BLaER1 (cell line): ENCODE measurements at regions not wholly inside any gene's neighbourhood (a gene's known extent, or its start where the extent isn't known, plus 50 kb on each side); places are given as distances from the start of the nearest gene placed in this dataset.

Experiments
- H3K27ac ChIP-seq: shearing (Covaris generic); formaldehyde crosslinking; 2 replicates; pipeline ENCODE4 v1.8.1; 2022
- H3K27me3 ChIP-seq: shearing (Covaris generic); formaldehyde crosslinking; 2 replicates; pipeline ENCODE4 v1.8.1; 2022
- H3K36me3 ChIP-seq: shearing (Covaris generic); formaldehyde crosslinking; 2 replicates; pipeline ENCODE4 v1.8.1; 2022
- H3K4me1 ChIP-seq: shearing (Covaris generic); formaldehyde crosslinking; 2 replicates; pipeline ENCODE4 v1.8.1; 2022
- H3K4me2 ChIP-seq: shearing (Covaris generic); formaldehyde crosslinking; 2 replicates; pipeline ENCODE4 v1.8.1; 2022
- H3K4me3 ChIP-seq: shearing (Covaris generic); formaldehyde crosslinking; 2 replicates; pipeline ENCODE4 v1.8.1; 2022
- H3K9ac ChIP-seq: shearing (Covaris generic); formaldehyde crosslinking; 2 replicates; pipeline ENCODE4 v1.8.1; 2022
- H3K9me3 ChIP-seq: shearing (Covaris generic); formaldehyde crosslinking; 2 replicates; pipeline ENCODE4 v1.8.1; 2022
- H4K20me1 ChIP-seq: shearing (Covaris generic); formaldehyde crosslinking; 2 replicates; pipeline ENCODE4 v1.8.1; 2022
- Cebpa-rat ChIP-seq: shearing (Covaris generic); IDR thresholded peaks from 2 replicates; pipeline ENCODE4 v1.8.1; 2022

GRCh38 chr1:30414086-30414850 is 309.1 kb downstream of the MATN1 start:
- no peaks in the 10 kb centered on the region for H4K20me1 ChIP-seq
- no peaks in the 10 kb centered on the region for H3K9me3 ChIP-seq
- H3K9ac ChIP-seq, result no peak overlapping the region
- no peak overlapping the region for H3K4me3 ChIP-seq
- no peak overlapping the region for H3K27ac ChIP-seq
- no peaks in the 10 kb centered on the region for H3K36me3 ChIP-seq
- H3K27me3 ChIP-seq, result no peaks in the 10 kb centered on the region
- TF ChIP-seq Cebpa-rat, result no peak
- H3K4me2 ChIP-seq, result peak overlapping the region; percentile 78
- H3K4me1 ChIP-seq, result peaks cover 64% of the 10 kb centered on the region

GRCh38 chr1:30413606-30414005 is 309.8 kb downstream of the MATN1 start:
- H3K4me1 ChIP-seq, result peaks cover 71% of the 10 kb centered on the region
- H3K4me3 ChIP-seq, result no peak overlapping the region
- peak overlapping the region; percentile 40; the same call in 1 of the 2 replicates for H3K27ac ChIP-seq
- no peaks in the 10 kb centered on the region for H3K36me3 ChIP-seq
- H4K20me1 ChIP-seq, result no peaks in the 10 kb centered on the region
- peak overlapping the region; percentile 78 for H3K4me2 ChIP-seq
- H3K27me3 ChIP-seq, result no peaks in the 10 kb centered on the region
- TF ChIP-seq Cebpa-rat, result no peak
- H3K9me3 ChIP-seq, result no peaks in the 10 kb centered on the region
- H3K9ac ChIP-seq, result no peak overlapping the region

GRCh38 chr1:30413111-30413440 is 310.3 kb downstream of the MATN1 start:
- TF ChIP-seq Cebpa-rat, result no peak
- Histone ChIP-seq H3K27ac (peak overlapping the region; percentile 40; the same call in 1 of the 2 replicates), H3K9me3 (no peaks in the 10 kb centered on the region), H3K4me3 (no peak overlapping the region), H3K36me3 (no peaks in the 10 kb centered on the region), H3K27me3 (no peaks in the 10 kb centered on the region), H3K4me1 (peaks cover 75% of the 10 kb centered on the region), H3K4me2 (peak overlapping the region; percentile 78), H3K9ac (peak overlapping the region; percentile 18; the same call in 1 of the 2 replicates), H4K20me1 (no peaks in the 10 kb centered on the region)

GRCh38 chr1:30412241-30413110 is 310.9 kb downstream of the MATN1 start:
- Histone ChIP-seq H3K27me3 (no peaks in the 10 kb centered on the region), H3K4me2 (peak overlapping the region; percentile 78)
- no peak for TF ChIP-seq Cebpa-rat

GRCh38 chr1:30411206-30411605 is 312.2 kb downstream of the MATN1 start:
- H3K36me3 ChIP-seq, result no peaks in the 10 kb centered on the region
- peak overlapping the region; percentile 78 for H3K4me2 ChIP-seq
- H3K27ac ChIP-seq, result no peak overlapping the region
- no peaks in the 10 kb centered on the region for H3K9me3 ChIP-seq
- no peaks in the 10 kb centered on the region for H3K27me3 ChIP-seq
- no peak for TF ChIP-seq Cebpa-rat
- H3K9ac ChIP-seq, result no peak overlapping the region
- H4K20me1 ChIP-seq, result no peaks in the 10 kb centered on the region
- no peak overlapping the region for H3K4me3 ChIP-seq
- peaks cover 79% of the 10 kb centered on the region for H3K4me1 ChIP-seq

More at GRCh38 chr1:30412241-30413110, 310.9 kb downstream of the MATN1 start:
- Histone ChIP-seq H3K27ac (peak overlapping the region; percentile 40; the same call in 1 of the 2 replicates), H3K9me3 (no peaks in the 10 kb centered on the region), H3K4me1 (peaks cover 79% of the 10 kb centered on the region), H3K9ac (peak overlapping the region; percentile 18; the same call in 1 of the 2 replicates), H3K4me3 (no peak overlapping the region), H3K36me3 (no peaks in the 10 kb centered on the region), H4K20me1 (no peaks in the 10 kb centered on the region)

GRCh38 chr1:30410153-30410851 is 313.1 kb downstream of the MATN1 start:
- no peak overlapping the region for H3K27ac ChIP-seq
- H3K27me3 ChIP-seq, result no peaks in the 10 kb centered on the region
- peaks cover 75% of the 10 kb centered on the region for H3K4me1 ChIP-seq
- H3K36me3 ChIP-seq, result no peaks in the 10 kb centered on the region
- TF ChIP-seq Cebpa-rat, result no peak
- no peak overlapping the region for H3K4me3 ChIP-seq
- peak overlapping the region; percentile 78 for H3K4me2 ChIP-seq
- H3K9ac ChIP-seq, result no peak overlapping the region
- H3K9me3 ChIP-seq, result no peaks in the 10 kb centered on the region
- no peaks in the 10 kb centered on the region for H4K20me1 ChIP-seq

GRCh38 chr1:30409476-30410152 is 313.8 kb downstream of the MATN1 start:
- no peaks in the 10 kb centered on the region for H3K27me3 ChIP-seq
- TF ChIP-seq Cebpa-rat, result no peak
- H4K20me1 ChIP-seq, result no peaks in the 10 kb centered on the region
- H3K9ac ChIP-seq, result no peak overlapping the region
- H3K27ac ChIP-seq, result no peak overlapping the region
- no peak overlapping the region for H3K4me3 ChIP-seq
- no peaks in the 10 kb centered on the region for H3K36me3 ChIP-seq
- H3K4me2 ChIP-seq, result peak overlapping the region; percentile 78
- peaks cover 72% of the 10 kb centered on the region for H3K4me1 ChIP-seq
- no peaks in the 10 kb centered on the region for H3K9me3 ChIP-seq

GRCh38 chr1:30407865-30408580 is 315.4 kb downstream of the MATN1 start:
- no peak for TF ChIP-seq Cebpa-rat
- Histone ChIP-seq H3K9ac (no peak overlapping the region), H4K20me1 (peaks cover 7% of the 10 kb centered on the region; the same call in 1 of the 2 replicates), H3K4me1 (peaks cover 72% of the 10 kb centered on the region), H3K27ac (no peak overlapping the region), H3K27me3 (no peaks in the 10 kb centered on the region), H3K4me2 (no peak overlapping the region), H3K36me3 (no peaks in the 10 kb centered on the region), H3K4me3 (no peak overlapping the region), H3K9me3 (no peaks in the 10 kb centered on the region)
